GM21723 (cell line): ENCODE measurements at regions not wholly inside any gene's neighbourhood (a gene's known extent, or its start where the extent isn't known, plus 50 kb on each side); places are given as distances from the start of the nearest gene placed in this dataset.
"Not testable (repeated sequence)": the region's sequence is repeated elsewhere in the genome, so short reads cannot be mapped to it uniquely, and the experiment has no call there.

ENCODE experiments used
- ATAC-seq: cut with Tn5 transposase; IDR thresholded peaks from one replicate; pipeline ENCODE4 v1.9.1; 2021; ENCODE audit warnings: mild to moderate bottlenecking, moderate library complexity; ENCODE audit not compliant: unreplicated experiment

GRCh38 chr21:10325546-10325945 is 195.8 kb upstream of the TPTE start:
- not testable (repeated sequence) for ATAC-seq

GRCh38 chr21:10326146-10326545 is 195.2 kb upstream of the TPTE start:
- not testable (repeated sequence) for ATAC-seq

- ATAC-seq, result not testable (repeated sequence)
Measured at GRCh38 chr21:10328646-10329045, 192.7 kb upstream of the TPTE start.

GRCh38 chr21:10330641-10331119 is 190.7 kb upstream of the TPTE start:
- ATAC-seq, result not testable (repeated sequence)

- not testable (repeated sequence) for ATAC-seq
Measured at GRCh38 chr21:10331134-10331533, 190.2 kb upstream of the TPTE start.

GRCh38 chr21:10332935-10333334 is 188.4 kb upstream of the TPTE start:
- ATAC-seq, result not testable (repeated sequence)

- ATAC-seq, result not testable (repeated sequence)
Measured at GRCh38 chr21:10334391-10334790, 187.0 kb upstream of the TPTE start.

- ATAC-seq, result peak; percentile 58
Measured at GRCh38 chr21:10342261-10342956, 179.0 kb upstream of the TPTE start.

GRCh38 chr21:10343146-10343935 is 178.0 kb upstream of the TPTE start:
- ATAC-seq, result not testable (repeated sequence)

GRCh38 chr21:10344266-10344665 is 177.1 kb upstream of the TPTE start:
- ATAC-seq, result not testable (repeated sequence)

GRCh38 chr21:10345178-10345612 is 176.2 kb upstream of the TPTE start:
- ATAC-seq, result not testable (repeated sequence)

- ATAC-seq, result not testable (repeated sequence)
Measured at GRCh38 chr21:10346249-10346648, 175.1 kb upstream of the TPTE start.

- not testable (repeated sequence) for ATAC-seq
Measured at GRCh38 chr21:10346933-10347615, 174.3 kb upstream of the TPTE start.

- ATAC-seq, result not testable (repeated sequence)
Measured at GRCh38 chr21:10347675-10348074, 173.7 kb upstream of the TPTE start.

GRCh38 chr21:10348150-10348549 is 173.2 kb upstream of the TPTE start:
- ATAC-seq, result not testable (repeated sequence)

GRCh38 chr21:10354851-10355578 is 166.4 kb upstream of the TPTE start:
- not testable (repeated sequence) for ATAC-seq

GRCh38 chr21:10359120-10359519 is 162.3 kb upstream of the TPTE start:
- ATAC-seq, result not testable (repeated sequence)

- not testable (repeated sequence) for ATAC-seq
Measured at GRCh38 chr21:10359911-10360310, 161.5 kb upstream of the TPTE start.

- not testable (repeated sequence) for ATAC-seq
Measured at GRCh38 chr21:10361214-10361736, 160.1 kb upstream of the TPTE start.

GRCh38 chr21:10362816-10363215 is 158.6 kb upstream of the TPTE start:
- not testable (repeated sequence) for ATAC-seq
